Natural killer cell treated with Interleukin-12 subunit alpha and Interleukin-12 subunit beta and Interleukin-15 and Interleukin-18, amount 100 ng/mL, for 72 hours (primary cell): ENCODE measurements at regions not wholly inside any gene's neighbourhood (a gene's known extent, or its start where the extent isn't known, plus 50 kb on each side); places are given as distances from the start of the nearest gene placed in this dataset.
"Not testable (repeated sequence)": the region's sequence is repeated elsewhere in the genome, so short reads cannot be mapped to it uniquely, and the experiment has no call there.

ENCODE experiments used
- ATAC-seq, 2 donors: fragments of 150-1000 bp; cut with Tn5 transposase in 1 of 2; sonication (Bioruptor Pico), chemical (Tn5 transposase) in 1 of 2; 2 replicates each; pipeline ENCODE4 v1.10.0; 2021
- DNase-seq: peaks from one replicate; pipeline ENCODE4 v3.0.0; 2022; ENCODE audit warnings: low spot score
- H3K27ac Mint-ChIP-seq, 2 donors: 1 replicate in 1 of 2; 2 replicates in 1 of 2; pipeline ENCODE4 v1.8.0; 2022; ENCODE audit warnings: mixed read lengths in 2 of 2, mild to moderate bottlenecking in 1 of 2, moderate library complexity in 1 of 2
- H3K27me3 Mint-ChIP-seq, 2 donors: 1 replicate in 1 of 2; 2 replicates in 1 of 2; pipeline ENCODE4 v1.8.0; 2022; ENCODE audit warnings: mixed read lengths in 2 of 2
- H3K36me3 Mint-ChIP-seq: one replicate; pipeline ENCODE4 v1.8.0; 2022; ENCODE audit warnings: mixed read lengths
- H3K4me1 Mint-ChIP-seq, 2 donors: 1 replicate in 1 of 2; 2 replicates in 1 of 2; pipeline ENCODE4 v1.8.0; 2022; ENCODE audit warnings: low read depth in 2 of 2, mixed read lengths in 2 of 2, mild to moderate bottlenecking in 1 of 2
- H3K4me3 Mint-ChIP-seq: one replicate; pipeline ENCODE4 v1.8.0; 2022; ENCODE audit warnings: mixed read lengths
- H3K9me3 Mint-ChIP-seq: 2 replicates; pipeline ENCODE4 v1.8.0; 2022; ENCODE audit warnings: mixed read lengths

DNA sequence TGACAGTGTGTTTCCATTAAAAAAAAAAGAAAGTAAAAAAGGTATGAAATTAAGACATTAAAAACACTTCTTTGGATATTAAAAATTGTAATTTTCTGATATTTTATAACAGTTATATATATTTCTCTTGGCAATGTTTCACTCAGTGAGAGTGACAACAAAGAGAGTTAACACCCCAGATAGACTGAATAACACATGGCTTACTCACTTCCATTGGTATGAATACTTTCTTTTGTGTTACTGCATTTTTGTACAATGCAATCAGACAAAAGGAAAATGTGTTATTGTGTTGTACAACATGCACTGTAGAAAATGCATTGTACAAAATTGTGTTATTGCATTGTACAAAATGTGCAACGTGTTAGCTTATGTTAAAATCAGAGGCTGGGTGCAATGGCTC, 676.6 kb upstream of the AMELY start:
- DNase-seq, H3K27me3 Mint-ChIP-seq, H3K9me3 Mint-ChIP-seq: not testable (repeated sequence)

DNA sequence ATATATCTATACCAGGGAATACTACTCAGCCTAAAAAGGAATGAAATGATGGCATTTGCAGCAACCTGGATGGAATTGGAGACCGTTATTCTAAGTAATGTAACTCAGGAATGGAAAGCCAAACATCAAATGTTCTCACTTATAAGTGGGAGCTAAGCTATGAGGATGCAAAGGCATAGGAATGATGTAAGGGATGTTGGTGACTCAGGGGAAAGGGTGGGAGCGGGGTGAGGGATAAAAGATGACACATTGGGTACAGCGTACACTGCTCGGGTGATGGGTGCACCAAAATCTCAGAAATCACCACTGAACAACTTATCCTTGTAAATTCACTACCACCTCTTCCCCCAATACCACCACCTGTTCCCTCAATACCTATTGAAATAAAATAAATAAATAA, 651.0 kb upstream of the AMELY start:
- ATAC-seq, result no peak
- Mint-ChIP-seq H3K4me1 (no peaks in the 10 kb centered on the region), H3K27ac (no peak overlapping the region), H3K4me3 (no peak overlapping the region), H3K36me3 (no peaks in the 10 kb centered on the region), H3K9me3 (no peaks in the 10 kb centered on the region), H3K27me3 (peaks cover 0 to 6% of the 10 kb centered on the region in 2 donors)
- DNase-seq, result no peak

More for the DNA sequence above, 676.6 kb upstream of the AMELY start:
- H3K36me3 Mint-ChIP-seq, H3K27ac Mint-ChIP-seq, H3K4me1 Mint-ChIP-seq, H3K4me3 Mint-ChIP-seq, ATAC-seq: not testable (repeated sequence)

DNA sequence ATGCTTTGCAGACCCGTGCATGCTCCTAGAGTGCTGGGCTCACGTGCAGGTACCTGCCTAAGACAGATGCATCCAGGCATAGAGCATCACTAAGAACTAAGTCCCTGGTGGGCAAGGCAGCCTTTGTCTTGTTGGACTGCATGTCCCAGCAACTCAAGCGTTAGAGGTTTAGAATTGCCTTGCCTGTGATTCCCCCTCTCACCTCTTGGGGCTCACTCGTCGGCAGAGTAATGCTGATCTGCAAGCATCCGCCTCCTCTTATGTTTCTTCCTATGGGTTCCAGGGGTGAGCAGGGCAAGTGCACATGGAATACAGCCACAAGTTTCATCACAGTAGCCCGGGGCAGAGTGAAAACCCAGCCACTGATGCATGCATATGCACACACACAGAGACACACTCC, 646.1 kb upstream of the AMELY start:
- Mint-ChIP-seq H3K27me3 (no peaks in the 10 kb centered on the region), H3K36me3 (no peaks in the 10 kb centered on the region), H3K27ac (no peak overlapping the region), H3K4me3 (no peak overlapping the region), H3K4me1 (no peaks in the 10 kb centered on the region), H3K9me3 (no peaks in the 10 kb centered on the region)
- ATAC-seq (no peak), DNase-seq (no peak)

DNA sequence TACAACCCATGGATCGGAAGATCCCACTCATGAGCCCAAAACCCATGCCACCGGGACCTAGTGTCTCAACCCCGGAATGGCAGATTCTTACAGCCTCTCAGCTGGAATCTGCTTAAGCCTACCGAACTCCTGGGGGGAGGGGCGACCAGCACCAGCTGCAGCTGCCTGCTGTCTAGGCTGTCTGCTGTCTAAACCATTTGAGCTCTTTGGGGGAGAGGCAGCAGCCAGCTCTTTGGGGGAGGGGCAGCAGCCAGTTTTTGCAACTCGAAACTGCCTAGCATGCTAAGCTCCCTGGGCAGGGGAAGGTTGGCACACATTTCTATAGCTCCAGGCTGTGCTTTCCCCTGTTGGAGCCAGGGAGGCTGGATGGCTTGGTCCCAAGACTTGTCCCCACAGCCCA, 643.5 kb upstream of the AMELY start:
- H3K27ac Mint-ChIP-seq, result no peak overlapping the region
- H3K27me3 Mint-ChIP-seq, result no peaks in the 10 kb centered on the region
- ATAC-seq, result no peak
- H3K36me3 Mint-ChIP-seq, result no peaks in the 10 kb centered on the region
- no peaks in the 10 kb centered on the region for H3K4me1 Mint-ChIP-seq
- H3K4me3 Mint-ChIP-seq, result no peak overlapping the region
- DNase-seq, result no peak
- H3K9me3 Mint-ChIP-seq, result no peaks in the 10 kb centered on the region

DNA sequence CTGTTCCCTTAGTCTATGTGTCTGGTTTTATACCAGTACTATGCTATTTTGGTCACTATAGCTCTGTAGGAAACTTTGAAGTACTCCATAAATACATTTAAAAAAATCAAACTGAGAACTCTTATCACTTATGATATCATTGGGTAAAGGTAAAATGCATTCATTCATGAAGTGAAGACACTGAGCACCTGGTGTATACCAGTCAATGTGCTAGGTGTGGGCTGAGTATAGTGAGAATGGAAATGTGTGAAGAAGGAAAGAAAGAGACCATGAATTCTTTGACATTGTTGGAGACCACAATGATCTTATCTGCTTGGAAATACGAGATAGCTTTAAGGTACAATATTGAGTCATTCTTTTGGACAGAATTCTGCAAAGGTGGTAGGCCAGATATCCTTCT, 633.5 kb upstream of the AMELY start:
- DNase-seq (no peak), ATAC-seq (no peak)
- H3K36me3 Mint-ChIP-seq, result no peaks in the 10 kb centered on the region
- no peaks in the 10 kb centered on the region for H3K9me3 Mint-ChIP-seq
- no peaks in the 10 kb centered on the region for H3K4me1 Mint-ChIP-seq
- no peak overlapping the region for H3K4me3 Mint-ChIP-seq
- H3K27me3 Mint-ChIP-seq, result peaks cover 0 to 5% of the 10 kb centered on the region in 2 donors
- no peak overlapping the region for H3K27ac Mint-ChIP-seq

DNA sequence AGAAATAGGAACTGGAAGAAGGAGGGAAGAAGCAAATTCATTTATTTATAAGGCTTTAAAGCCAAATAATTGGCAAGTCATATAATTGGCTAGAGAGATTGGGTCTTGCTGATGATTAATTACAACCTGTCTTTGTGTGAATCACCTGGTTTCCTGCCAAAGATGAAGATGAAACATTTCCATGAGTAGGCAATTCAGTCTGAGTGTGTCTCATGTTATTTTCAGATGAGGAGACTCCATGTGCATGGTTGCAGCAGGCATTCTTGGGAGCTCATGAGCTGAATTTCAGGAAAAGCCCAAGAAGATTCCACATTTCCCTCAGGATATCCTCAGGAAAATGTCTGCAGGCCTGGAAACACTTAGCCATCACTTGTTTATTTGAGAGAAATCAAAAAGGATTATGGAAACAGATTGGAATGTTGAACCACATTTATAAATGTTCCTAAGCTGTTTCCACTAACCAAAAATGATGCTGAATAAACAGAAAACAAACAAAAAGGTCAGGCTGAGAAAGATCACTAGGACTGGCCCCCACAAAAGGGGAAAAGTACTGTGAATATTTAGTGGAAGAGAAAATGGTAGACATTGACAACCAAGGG, 632.7 kb upstream of the AMELY start:
- H3K36me3 Mint-ChIP-seq, result no peaks in the 10 kb centered on the region
- no peak overlapping the region for H3K4me3 Mint-ChIP-seq
- H3K9me3 Mint-ChIP-seq, result no peaks in the 10 kb centered on the region
- no peak for DNase-seq
- no peak for ATAC-seq
- no peaks in the 10 kb centered on the region for H3K4me1 Mint-ChIP-seq
- H3K27me3 Mint-ChIP-seq, result peaks cover 0 to 5% of the 10 kb centered on the region in 2 donors
- H3K27ac Mint-ChIP-seq, result no peak overlapping the region

DNA sequence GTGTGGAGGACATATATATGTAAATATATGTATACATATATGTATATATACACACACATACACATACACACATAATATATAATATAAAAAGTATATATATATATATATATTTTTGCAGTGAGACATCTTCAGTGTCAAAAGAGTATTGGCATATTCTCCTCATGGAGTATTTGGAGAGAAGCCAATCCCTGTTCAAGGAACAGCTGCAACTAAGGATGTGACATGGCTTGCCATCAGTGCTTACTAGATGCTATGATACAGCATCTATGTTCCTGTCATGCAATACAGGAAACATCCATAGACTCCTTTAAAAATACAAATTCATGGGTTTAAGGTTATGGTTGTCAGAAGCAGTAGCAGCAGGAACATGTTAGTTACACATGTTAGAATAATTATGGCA, 632.0 kb upstream of the AMELY start:
- Mint-ChIP-seq H3K4me3 (no peak overlapping the region), H3K27me3 (peaks cover 0 to 5% of the 10 kb centered on the region in 2 donors), H3K9me3 (no peaks in the 10 kb centered on the region), H3K27ac (no peak overlapping the region), H3K4me1 (no peaks in the 10 kb centered on the region), H3K36me3 (no peaks in the 10 kb centered on the region)
- ATAC-seq (no peak), DNase-seq (no peak)

DNA sequence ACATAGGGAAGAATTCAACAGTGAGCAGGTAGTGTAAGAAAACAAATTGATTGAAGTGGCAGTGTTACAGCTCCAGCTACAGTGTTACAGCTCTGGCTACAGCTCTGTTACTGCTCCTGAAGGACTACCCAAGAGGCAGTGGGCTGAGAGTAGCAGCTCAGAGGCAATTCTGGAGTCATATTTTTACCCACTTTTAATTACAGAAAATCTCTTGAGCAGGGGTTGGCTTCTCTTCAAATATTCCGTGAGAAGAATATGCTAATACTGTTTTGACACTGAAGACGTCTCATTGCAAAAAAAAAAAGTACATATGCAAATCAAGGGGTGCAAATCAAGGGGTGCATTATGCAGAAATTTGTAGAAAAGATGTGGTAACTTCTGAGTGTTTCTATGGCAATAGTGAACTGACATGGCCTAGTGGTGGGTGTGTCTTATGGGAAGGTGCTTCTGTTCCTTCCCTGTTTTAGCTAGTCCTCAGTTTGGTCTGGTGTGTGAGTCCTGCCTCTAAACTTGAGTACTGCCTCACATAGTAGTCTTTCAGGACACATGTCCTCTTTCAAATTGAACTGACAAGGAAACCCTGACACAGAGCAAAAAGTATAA, 630.8 kb upstream of the AMELY start:
- Mint-ChIP-seq H3K27me3 (peaks cover 0 to 5% of the 10 kb centered on the region in 2 donors), H3K27ac (no peak overlapping the region), H3K36me3 (no peaks in the 10 kb centered on the region), H3K4me1 (no peaks in the 10 kb centered on the region), H3K9me3 (no peaks in the 10 kb centered on the region), H3K4me3 (no peak overlapping the region)
- no peak for DNase-seq
- no peak for ATAC-seq

DNA sequence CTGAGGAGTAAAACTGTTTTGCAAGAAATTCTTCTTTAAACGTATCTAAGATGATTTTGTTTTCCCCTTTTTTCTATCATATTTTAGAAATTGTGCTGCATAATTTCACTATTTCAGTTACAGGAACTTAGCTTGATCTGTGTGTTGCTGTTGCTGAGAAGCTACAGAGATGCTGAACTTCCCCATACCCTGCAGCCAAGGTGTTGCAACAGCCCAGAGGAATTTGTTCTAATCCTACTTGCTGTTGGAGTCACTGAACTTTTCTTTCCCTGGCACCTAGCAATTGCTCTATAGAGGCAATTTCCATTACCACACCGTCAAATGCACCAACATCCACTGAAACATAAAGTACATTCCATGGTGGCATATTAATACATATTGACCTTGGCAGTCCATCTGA, 617.8 kb upstream of the AMELY start:
- Mint-ChIP-seq H3K4me1 (no peaks in the 10 kb centered on the region), H3K9me3 (no peaks in the 10 kb centered on the region), H3K4me3 (no peak overlapping the region), H3K27ac (no peak overlapping the region), H3K36me3 (no peaks in the 10 kb centered on the region), H3K27me3 (peaks cover 0 to 18% of the 10 kb centered on the region in 2 donors)
- no peak for DNase-seq
- no peak for ATAC-seq

DNA sequence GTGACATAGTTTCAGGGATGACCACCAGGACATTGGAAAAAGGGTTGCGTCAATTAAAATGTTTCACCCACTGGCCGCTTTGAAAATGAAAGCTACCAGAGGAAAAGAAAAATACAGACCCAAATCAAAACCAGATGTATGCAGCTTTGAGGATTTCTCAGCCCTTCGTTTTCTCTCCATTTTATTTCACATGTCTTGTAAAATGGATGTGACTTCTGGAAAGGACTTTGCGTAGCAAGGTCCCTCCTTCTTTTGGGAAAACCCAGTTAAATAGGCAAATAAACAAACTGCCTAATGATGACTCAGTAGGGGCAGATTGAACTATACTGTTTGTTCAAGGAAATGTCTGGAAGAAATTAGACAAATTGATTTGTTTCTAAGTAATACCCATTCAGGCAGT, 616.0 kb upstream of the AMELY start:
- peaks cover 0 to 18% of the 10 kb centered on the region in 2 donors for H3K27me3 Mint-ChIP-seq
- not testable (repeated sequence) for ATAC-seq, H3K9me3 Mint-ChIP-seq, H3K27ac Mint-ChIP-seq, H3K36me3 Mint-ChIP-seq, DNase-seq, H3K4me1 Mint-ChIP-seq, H3K4me3 Mint-ChIP-seq

DNA sequence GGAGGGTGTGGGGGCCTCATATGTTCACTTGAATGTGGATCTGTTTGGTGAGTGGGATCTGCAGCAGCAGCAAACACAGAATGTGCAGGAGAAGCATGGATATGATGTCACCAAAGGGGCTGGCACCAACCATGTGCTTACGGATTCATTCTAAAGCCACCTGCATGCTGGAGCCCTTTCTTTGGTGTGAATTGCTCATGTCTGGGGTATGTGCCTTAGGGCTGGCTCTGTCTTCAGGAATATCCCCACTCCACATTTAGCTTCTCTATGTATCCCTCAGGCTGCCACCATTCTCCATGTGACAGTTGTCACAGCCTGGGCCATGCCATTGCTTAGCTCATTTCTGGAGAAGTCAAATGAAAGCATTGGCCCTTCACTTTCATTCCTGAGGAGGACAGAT, 606.8 kb upstream of the AMELY start:
- Mint-ChIP-seq H3K4me1 (no peaks in the 10 kb centered on the region), H3K36me3 (no peaks in the 10 kb centered on the region), H3K27me3 (no peaks in the 10 kb centered on the region), H3K27ac (no peak overlapping the region), H3K9me3 (no peaks in the 10 kb centered on the region), H3K4me3 (no peak overlapping the region)
- DNase-seq, result no peak
- no peak for ATAC-seq

DNA sequence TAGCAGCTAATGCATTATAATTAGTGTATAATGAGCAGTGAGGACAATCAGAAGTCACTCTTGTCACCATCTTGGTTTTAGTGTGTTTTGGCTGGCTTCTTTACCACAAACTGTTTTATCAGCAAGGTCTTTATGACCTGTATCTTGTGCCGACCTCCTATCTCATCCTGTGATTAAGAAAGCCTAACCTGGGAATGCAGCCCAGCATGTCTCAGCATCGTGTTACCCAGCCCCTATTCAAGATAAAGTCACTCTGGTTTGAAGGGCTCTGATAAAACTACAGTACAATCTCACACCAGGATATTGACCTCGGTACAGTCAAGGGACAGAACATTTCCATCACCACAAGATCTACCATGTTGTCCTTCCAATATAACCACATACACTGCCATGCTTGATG, 604.7 kb upstream of the AMELY start:
- H3K4me1 Mint-ChIP-seq, result no peaks in the 10 kb centered on the region
- no peaks in the 10 kb centered on the region for H3K36me3 Mint-ChIP-seq
- H3K4me3 Mint-ChIP-seq, result no peak overlapping the region
- no peaks in the 10 kb centered on the region for H3K9me3 Mint-ChIP-seq
- ATAC-seq (no peak), DNase-seq (no peak)
- H3K27ac Mint-ChIP-seq, result no peak overlapping the region
- no peaks in the 10 kb centered on the region for H3K27me3 Mint-ChIP-seq

DNA sequence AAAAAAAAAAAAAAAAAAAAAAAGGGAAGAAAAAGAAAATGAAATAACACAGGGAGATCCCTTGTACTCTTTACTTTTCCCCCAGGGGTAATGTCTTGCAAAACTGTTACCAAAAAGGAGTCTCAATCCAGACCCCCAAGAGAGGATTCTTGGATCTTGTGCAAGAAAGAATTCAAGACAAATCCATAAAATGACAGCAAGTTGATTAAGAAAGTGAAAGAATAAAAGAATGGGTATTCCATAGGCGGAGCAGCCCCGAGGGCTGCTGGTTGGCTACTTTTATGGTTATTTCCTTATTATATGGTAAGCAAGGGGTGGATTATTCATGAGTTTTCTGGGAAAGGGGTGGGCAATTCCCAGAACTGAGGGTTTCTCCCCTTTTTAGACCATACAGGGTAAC, 604.3 kb upstream of the AMELY start:
- no peaks in the 10 kb centered on the region for H3K9me3 Mint-ChIP-seq
- H3K27ac Mint-ChIP-seq, result no peak overlapping the region
- H3K4me1 Mint-ChIP-seq, result no peaks in the 10 kb centered on the region
- no peaks in the 10 kb centered on the region for H3K27me3 Mint-ChIP-seq
- no peak for DNase-seq
- H3K4me3 Mint-ChIP-seq, result no peak overlapping the region
- no peaks in the 10 kb centered on the region for H3K36me3 Mint-ChIP-seq
- ATAC-seq, result no peak

DNA sequence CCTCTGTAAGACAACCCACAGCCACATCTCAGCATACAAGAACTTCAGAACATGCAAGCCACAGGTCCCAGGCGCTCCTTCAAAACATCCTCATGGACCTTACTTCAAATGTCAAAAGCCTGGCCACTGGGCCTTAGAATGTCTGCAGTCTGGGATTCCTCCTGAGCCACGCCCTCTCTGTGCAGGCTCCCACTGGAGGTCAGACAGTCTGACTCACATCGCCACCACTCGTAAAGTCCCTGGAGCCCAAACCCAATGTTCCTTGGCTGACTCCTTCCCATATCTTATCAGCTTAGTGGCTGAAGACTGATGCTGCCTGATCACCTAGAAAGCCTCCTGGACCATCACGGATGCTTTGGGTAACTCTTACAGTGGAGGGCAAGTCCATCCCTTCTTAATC, 591.3 kb upstream of the AMELY start:
- DNase-seq (no peak), ATAC-seq (no peak)
- no peak overlapping the region for H3K4me3 Mint-ChIP-seq
- H3K27ac Mint-ChIP-seq, result no peak overlapping the region
- H3K27me3 Mint-ChIP-seq, result peaks cover 0 to 18% of the 10 kb centered on the region in 2 donors
- no peaks in the 10 kb centered on the region for H3K4me1 Mint-ChIP-seq
- H3K36me3 Mint-ChIP-seq, result peaks cover 10% of the 10 kb centered on the region
- no peaks in the 10 kb centered on the region for H3K9me3 Mint-ChIP-seq

DNA sequence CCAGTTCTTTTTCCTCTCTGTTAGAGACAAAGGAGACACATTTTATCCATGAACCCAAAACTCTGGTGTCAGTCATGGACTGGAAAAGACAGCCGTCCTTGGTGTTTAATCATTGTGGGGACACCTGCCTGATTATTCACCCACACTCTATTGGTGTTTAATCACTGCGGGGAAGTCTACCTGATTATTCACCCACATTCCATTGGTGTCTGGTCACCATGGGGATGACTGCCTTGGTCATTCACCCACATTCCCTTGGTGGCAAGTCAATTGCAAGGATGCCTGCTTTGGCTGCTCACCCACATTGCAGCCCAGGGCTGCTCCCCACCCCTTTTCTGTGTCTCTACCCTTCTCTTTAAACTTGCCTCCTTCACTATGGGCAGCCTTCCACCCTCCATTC, 589.7 kb upstream of the AMELY start:
- no peak overlapping the region for H3K4me3 Mint-ChIP-seq
- H3K27me3 Mint-ChIP-seq, result peaks cover 0 to 22% of the 10 kb centered on the region in 2 donors
- DNase-seq (no peak), ATAC-seq (no peak)
- peaks cover 10% of the 10 kb centered on the region for H3K36me3 Mint-ChIP-seq
- H3K4me1 Mint-ChIP-seq, result no peaks in the 10 kb centered on the region
- H3K27ac Mint-ChIP-seq, result no peak overlapping the region
- H3K9me3 Mint-ChIP-seq, result no peaks in the 10 kb centered on the region
